ENCODE measurements at regions not wholly inside any gene's neighbourhood (a gene's known extent, or its start where the extent isn't known, plus 50 kb on each side); places are given as distances from the start of the nearest gene placed in this dataset.

GRCh38 chr4:118410138-118410537, 57.3 kb upstream of the PRSS12 start:
- Histone ChIP-seq H2AFZ (replicated peaks; ENCODE audit: low read length, poor library complexity) (no peak overlapping the region), H3K4me3 (ENCODE audit: insufficient read depth, low read depth, low read length) (no peak overlapping the region), H2BK120ac (ENCODE audit: low read depth, low read length) (peak overlapping the region; percentile 87; the same call in 1 of the 2 replicates), H2BK15ac (ENCODE audit: low read depth, low read length) (no peak overlapping the region), H3K14ac (replicated peaks; ENCODE audit: low read depth, low read length) (no peak overlapping the region), H4K91ac (ENCODE audit: insufficient read depth, low read depth, low read length) (no peak overlapping the region), H3K9me1 (ENCODE audit: insufficient read depth, low read length) (no peaks in the 10 kb centered on the region), H3K4me1 (ENCODE audit: control insufficient read depth, insufficient read depth, low read length) (no peaks in the 10 kb centered on the region; the same call in 1 of the 2 replicates), H3K4ac (ENCODE audit: low read depth, low read length) (peak overlapping the region; percentile 72; the same call in 1 of the 2 replicates), H2BK20ac (ENCODE audit: low read depth, low read length) (0 out of 2 replicates have a peak overlapping the region, but pooled peaks have one; percentile 8), H3K27me3 (ENCODE audit: control insufficient read depth, insufficient read depth, low read length) (no peaks in the 10 kb centered on the region), H3K9ac (ENCODE audit: low read depth, low read length) (no peak overlapping the region; the same call in 1 of the 2 replicates), H4K20me1 (ENCODE audit: insufficient read depth, low read length) (no peaks in the 10 kb centered on the region), H2AK5ac (ENCODE audit: low read depth, low read length) (no peak overlapping the region), H3K79me1 (ENCODE audit: low read depth in 1 of 2, low read length in 2 of 2) (no peaks in the 10 kb centered on the region), H3K18ac (ENCODE audit: low read depth, low read length) (peak overlapping the region; percentile 13; the same call in 1 of the 2 replicates), H3K27ac (ENCODE audit: insufficient read depth, low read length) (peak overlapping the region; percentile 67; the same call in 1 of the 2 replicates), H3K23ac (ENCODE audit: low read depth, low read length) (no peak overlapping the region), H3K9me3 (ENCODE audit: control insufficient read depth, insufficient read depth, low read length) (no peaks in the 10 kb centered on the region), H3K4me2 (ENCODE audit: low read depth, low read length) (peak overlapping the region; percentile 46), H2AK9ac (replicated peaks; ENCODE audit: low read depth, low read length, poor library complexity) (no peak overlapping the region), H3K36me3 (ENCODE audit: control insufficient read depth, insufficient read depth, low read length) (no peaks in the 10 kb centered on the region), H2BK5ac (ENCODE audit: low read depth, low read length, poor library complexity, severe bottlenecking) (peak overlapping the region; percentile 94), H4K8ac (ENCODE audit: low read depth in 2 of 2, low read length in 2 of 2) (peak overlapping the region in 1 of 2 experiments; percentile 70; a peak in 1 of 4 replicates), H4K5ac (ENCODE audit: low read depth, low read length) (peak overlapping the region; percentile 89; the same call in 1 of the 2 replicates), H3K56ac (ENCODE audit: extremely low read depth, insufficient read depth, low read length) (no peak overlapping the region)
- peak; percentile 87 for ATAC-seq (ENCODE audit: low read depth)
- intact Hi-C loops (cut with micrococcal nuclease) (no loop called here), in situ Hi-C loops (cut with MboI; ENCODE audit: low sequenced_read_pairs) (no loop called here), dilution Hi-C loops (cut with HindIII; ENCODE audit: low sequenced_read_pairs, unreplicated experiment) (no loop called here)
- ChIA-PET POLR2A (ENCODE audit: unreplicated experiment) (no interaction called here), CTCF (no interaction called here)
- DNase-seq: peak; percentile 90
- BruUV-seq (replicated peaks): no TSS peak
- peak; percentile 40; the same call in 1 of the 2 replicates for TF ChIP-seq NFE2L2 (IDR thresholded peaks at IDR 0.05; ENCODE audit: low read depth, low read length)
- peak; percentile 55; the same call in 1 of the 2 replicates for TF ChIP-seq CEBPB (IDR thresholded peaks at IDR 0.05; ENCODE audit: low read depth, low read length)
- TF ChIP-seq FOS (IDR thresholded peaks at IDR 0.05; ENCODE audit: low read depth, low read length): peak; percentile 73
- TF ChIP-seq RFX5 (IDR thresholded peaks at IDR 0.05; ENCODE audit: low read depth, low read length): no peak
- TF ChIP-seq BHLHE40 (IDR thresholded peaks at IDR 0.05; ENCODE audit: low read depth, low read length): 0 out of 2 replicates have a peak, but pooled peaks have one; percentile 24
- 50% methylated on average over 1 of the region's 3 CpGs; no CpG with 5 or more reads in 1 of the 2 experiments for WGBS, 2 experiments (ENCODE audit: extremely low coverage in 2 of 2, insufficient read length in 1 of 2)

Measured in IMR-90 (cell line).